Stimulated activated effector memory CD8-positive, alpha-beta T cell treated with anti-CD3 and anti-CD28 coated beads, Interleukin-12 subunit alpha, Interleukin-12 subunit beta, amount 100 ng/mL, for 72 hours (primary cell): ENCODE measurements at regions not wholly inside any gene's neighbourhood (a gene's known extent, or its start where the extent isn't known, plus 50 kb on each side); places are given as distances from the start of the nearest gene placed in this dataset.

ENCODE experiments used
- ATAC-seq: fragments of 150-1000 bp; cut with Tn5 transposase; 2 replicates; pipeline ENCODE4 v1.10.0; 2021
- DNase-seq, 2 donors: peaks; one replicate each; pipeline ENCODE4 v3.0.0; 2021 to 2022; ENCODE audit warnings: low spot score in 2 of 2
- H3K27ac Mint-ChIP-seq: one replicate; pipeline ENCODE4 v1.8.0; 2022; ENCODE audit warnings: mild to moderate bottlenecking, mixed read lengths
- H3K36me3 Mint-ChIP-seq: one replicate; pipeline ENCODE4 v1.8.0; 2022; ENCODE audit warnings: mild to moderate bottlenecking, mixed read lengths
- H3K4me1 Mint-ChIP-seq: one replicate; pipeline ENCODE4 v1.8.0; 2022; ENCODE audit warnings: mixed read lengths
- H3K4me3 Mint-ChIP-seq: one replicate; pipeline ENCODE4 v1.8.0; 2022; ENCODE audit warnings: mild to moderate bottlenecking, mixed read lengths
- H3K9me3 Mint-ChIP-seq: one replicate; pipeline ENCODE4 v1.8.0; 2022; ENCODE audit warnings: mixed read lengths

DNA sequence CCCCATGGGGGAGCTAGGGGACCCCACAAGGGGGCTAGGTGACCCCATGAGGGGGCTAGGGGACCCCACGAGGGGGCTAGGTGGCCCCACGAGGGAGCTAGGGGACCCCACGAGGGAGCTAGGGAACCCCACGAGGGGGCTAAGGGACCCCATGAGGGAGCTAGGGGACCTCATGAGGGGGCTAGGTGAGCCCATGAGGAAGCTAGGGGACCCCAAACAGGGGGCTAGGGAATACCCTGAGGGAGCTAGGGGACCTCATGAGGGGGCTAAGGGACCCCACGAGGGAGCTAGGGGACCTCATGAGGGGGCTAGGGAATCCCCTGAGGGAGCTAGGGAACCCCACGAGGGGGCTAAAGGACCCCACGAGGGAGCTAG, 50.5 kb upstream of the DMRTB1 start:
- Mint-ChIP-seq H3K27ac (peak overlapping the region; percentile 96), H3K36me3 (peaks cover 6% of the 10 kb centered on the region), H3K4me3 (peak overlapping the region; percentile 13), H3K9me3 (no peaks in the 10 kb centered on the region), H3K4me1 (peaks cover 66% of the 10 kb centered on the region)
- DNase-seq (no peak), ATAC-seq (no peak)

DNA sequence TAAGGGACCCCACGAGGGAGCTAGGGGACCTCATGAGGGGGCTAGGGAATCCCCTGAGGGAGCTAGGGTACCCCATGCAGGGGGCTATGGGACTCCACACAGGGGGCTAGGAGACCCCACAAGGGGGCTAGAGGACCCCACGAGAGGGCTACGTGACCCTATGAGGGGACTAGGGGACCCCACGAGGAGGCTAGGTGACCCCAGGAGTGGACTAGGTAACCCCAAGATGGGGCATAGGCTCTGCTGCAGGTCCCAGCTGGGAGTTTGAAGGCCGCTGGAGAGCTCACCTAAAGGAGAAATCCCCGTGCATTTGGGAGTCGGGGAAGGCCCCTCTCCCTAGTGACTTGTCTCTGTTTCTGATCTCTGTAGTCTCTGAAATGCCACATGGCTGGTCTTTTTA, 50.0 kb upstream of the DMRTB1 start:
- DNase-seq (no peak), ATAC-seq (no peak)
- Mint-ChIP-seq H3K27ac (peak overlapping the region; percentile 96), H3K4me1 (peaks cover 70% of the 10 kb centered on the region), H3K9me3 (no peaks in the 10 kb centered on the region), H3K4me3 (peak overlapping the region; percentile 64), H3K36me3 (peaks cover 7% of the 10 kb centered on the region)
